Thoracic aorta (tissue), 2 donors: ENCODE measurements at regions not wholly inside any gene's neighbourhood (a gene's known extent, or its start where the extent isn't known, plus 50 kb on each side); places are given as distances from the start of the nearest gene placed in this dataset.
"Not testable (repeated sequence)": the region's sequence is repeated elsewhere in the genome, so short reads cannot be mapped to it uniquely, and the experiment has no call there.

Source experiments
- ATAC-seq: fragments of 150-250 bp; one replicate; pipeline ENCODE4 v1.8.0; 2017; ENCODE audit warnings: low read depth; ENCODE audit not compliant: insufficient number of reproducible peaks, low FRiP score
- DNase-seq: peaks from one replicate; pipeline ENCODE4 v3.0.0-alpha.2; 2020; ENCODE audit warnings: low spot score
- H3K27ac ChIP-seq, 2 donors: fragments of 200-600 bp; sonication (generic); 1 replicate in 1 of 2; 2 replicates in 1 of 2; pipeline ENCODE4 v1.5.1; 2016; ENCODE audit warnings: mild to moderate bottlenecking in 2 of 2, moderate library complexity in 2 of 2
- H3K27me3 ChIP-seq: fragments of 200-600 bp; sonication (generic); replicated peaks from 2 replicates; pipeline ENCODE4 v1.6.0; 2016; ENCODE audit warnings: mild to moderate bottlenecking; ENCODE audit not compliant: insufficient read depth
- H3K36me3 ChIP-seq: fragments of 200-600 bp; sonication (generic); one replicate; pipeline ENCODE4 v1.5.1; 2016
- H3K4me1 ChIP-seq, 2 donors: fragments of 200-600 bp; sonication (generic); 1 replicate in 1 of 2; 2 replicates in 1 of 2; pipeline versions ENCODE4 v1.5.1 to v1.6.0; 2016; ENCODE audit warnings: low read depth in 2 of 2, mild to moderate bottlenecking in 1 of 2; ENCODE audit not compliant: control insufficient read depth in 1 of 2
- H3K4me3 ChIP-seq: fragments of 200-600 bp; sonication (generic); 2 replicates; pipeline ENCODE4 v1.5.1; 2016; ENCODE audit warnings: mild to moderate bottlenecking
- H3K9me3 ChIP-seq: fragments of 200-600 bp; sonication (generic); 2 replicates; pipeline ENCODE4 v1.5.1; 2016
- TF ChIP-seq, protein P1 (sequence below): fragments of 200-600 bp; sonication (generic); IDR thresholded peaks from one replicate; pipeline ENCODE4 v1.5.1; 2019; ENCODE audit warnings: antibody characterized with exemption

GRCh38 chr3:64438812-64439211 is 213.5 kb upstream of the PRICKLE2 start:
- ATAC-seq: no peak
- no peaks in the 10 kb centered on the region for H3K27me3 ChIP-seq
- no peaks in the 10 kb centered on the region for H3K36me3 ChIP-seq

GRCh38 chr3:64438066-64438465 is 212.8 kb upstream of the PRICKLE2 start:
- Histone ChIP-seq H3K36me3 (no peaks in the 10 kb centered on the region), H3K9me3 (no peaks in the 10 kb centered on the region), H3K27ac (no peak overlapping the region), H3K27me3 (no peaks in the 10 kb centered on the region), H3K4me3 (no peak overlapping the region), H3K4me1 (peaks cover 0 to 19% of the 10 kb centered on the region in 2 donors)
- TF ChIP-seq, protein P1, sequence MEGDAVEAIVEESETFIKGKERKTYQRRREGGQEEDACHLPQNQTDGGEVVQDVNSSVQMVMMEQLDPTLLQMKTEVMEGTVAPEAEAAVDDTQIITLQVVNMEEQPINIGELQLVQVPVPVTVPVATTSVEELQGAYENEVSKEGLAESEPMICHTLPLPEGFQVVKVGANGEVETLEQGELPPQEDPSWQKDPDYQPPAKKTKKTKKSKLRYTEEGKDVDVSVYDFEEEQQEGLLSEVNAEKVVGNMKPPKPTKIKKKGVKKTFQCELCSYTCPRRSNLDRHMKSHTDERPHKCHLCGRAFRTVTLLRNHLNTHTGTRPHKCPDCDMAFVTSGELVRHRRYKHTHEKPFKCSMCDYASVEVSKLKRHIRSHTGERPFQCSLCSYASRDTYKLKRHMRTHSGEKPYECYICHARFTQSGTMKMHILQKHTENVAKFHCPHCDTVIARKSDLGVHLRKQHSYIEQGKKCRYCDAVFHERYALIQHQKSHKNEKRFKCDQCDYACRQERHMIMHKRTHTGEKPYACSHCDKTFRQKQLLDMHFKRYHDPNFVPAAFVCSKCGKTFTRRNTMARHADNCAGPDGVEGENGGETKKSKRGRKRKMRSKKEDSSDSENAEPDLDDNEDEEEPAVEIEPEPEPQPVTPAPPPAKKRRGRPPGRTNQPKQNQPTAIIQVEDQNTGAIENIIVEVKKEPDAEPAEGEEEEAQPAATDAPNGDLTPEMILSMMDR: no peak
- ATAC-seq (no peak), DNase-seq (no peak)

More at GRCh38 chr3:64438812-64439211, 213.5 kb upstream of the PRICKLE2 start:
- H3K4me1 ChIP-seq: peaks cover 0 to 21% of the 10 kb centered on the region in 2 donors
- H3K27ac ChIP-seq: no peak overlapping the region
- H3K9me3 ChIP-seq: no peaks in the 10 kb centered on the region
- no peak for DNase-seq
- H3K4me3 ChIP-seq: no peak overlapping the region
- TF ChIP-seq, protein P1: no peak

GRCh38 chr3:64437131-64437530 is 211.9 kb upstream of the PRICKLE2 start:
- Histone ChIP-seq H3K4me3 (no peak overlapping the region), H3K4me1 (peaks cover 0 to 19% of the 10 kb centered on the region in 2 donors), H3K27me3 (no peaks in the 10 kb centered on the region), H3K27ac (no peak overlapping the region), H3K36me3 (no peaks in the 10 kb centered on the region), H3K9me3 (no peaks in the 10 kb centered on the region)
- no peak for DNase-seq
- TF ChIP-seq, protein P1: no peak
- no peak for ATAC-seq

GRCh38 chr3:64435023-64435422 is 209.8 kb upstream of the PRICKLE2 start:
- H3K4me1 ChIP-seq: peaks cover 0 to 14% of the 10 kb centered on the region in 2 donors
- ATAC-seq, H3K27me3 ChIP-seq, DNase-seq, H3K4me3 ChIP-seq, H3K27ac ChIP-seq, H3K36me3 ChIP-seq, H3K9me3 ChIP-seq: not testable (repeated sequence)

DNA sequence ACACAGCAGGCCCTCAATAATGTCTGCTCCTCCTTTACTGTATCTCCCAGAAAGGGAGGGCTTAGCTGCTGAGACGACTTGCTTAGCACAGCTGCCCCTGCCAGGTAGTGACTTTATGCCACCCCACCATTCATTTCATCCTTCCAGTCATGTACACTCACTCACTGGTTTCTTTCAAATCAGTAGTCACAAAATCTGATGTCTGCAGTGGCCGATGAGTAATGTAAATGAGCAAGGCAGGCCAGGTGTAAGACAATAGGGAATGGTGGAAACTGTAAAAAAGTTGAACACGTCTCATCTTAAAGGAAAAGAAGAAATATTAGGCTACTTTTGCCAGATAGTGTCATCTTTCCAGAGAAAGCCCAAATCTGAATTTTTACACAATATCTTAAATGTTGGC is 207.6 kb upstream of the PRICKLE2 start:
- no peak for DNase-seq
- H3K27me3 ChIP-seq: no peaks in the 10 kb centered on the region
- H3K4me3 ChIP-seq: no peak overlapping the region
- no peaks in the 10 kb centered on the region for H3K36me3 ChIP-seq
- no peaks in the 10 kb centered on the region for H3K4me1 ChIP-seq
- no peak for ATAC-seq
- TF ChIP-seq, protein P1: no peak
- H3K9me3 ChIP-seq: no peaks in the 10 kb centered on the region
- H3K27ac ChIP-seq: no peak overlapping the region

DNA sequence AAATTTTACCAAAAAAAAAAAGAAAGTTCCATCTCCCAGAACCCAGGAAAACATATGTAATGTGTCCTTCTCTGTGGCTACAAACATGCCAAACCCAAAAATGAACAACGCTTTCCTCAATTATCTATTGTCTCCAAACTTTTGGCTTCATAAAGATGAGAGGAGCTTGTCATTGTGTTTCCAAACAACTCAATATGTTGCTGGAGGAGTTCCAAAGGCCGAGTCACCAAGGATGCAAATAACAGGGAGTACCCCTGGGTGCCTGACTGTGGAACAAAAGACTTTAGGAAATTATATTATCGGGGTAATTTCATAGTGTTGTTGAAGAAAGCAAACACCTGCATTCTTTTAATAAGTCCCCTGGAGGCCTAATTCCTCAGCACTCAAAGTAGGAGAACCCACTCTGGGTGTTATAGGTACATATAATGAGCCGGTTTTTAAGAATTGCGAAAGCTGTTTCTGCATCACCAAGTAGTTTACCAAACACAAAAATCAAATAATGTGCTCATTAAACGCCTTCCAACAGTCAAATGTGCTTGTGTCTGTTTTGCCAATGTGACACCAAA is 206.3 kb upstream of the PRICKLE2 start:
- DNase-seq: no peak
- H3K4me1 ChIP-seq: no peaks in the 10 kb centered on the region
- H3K27me3 ChIP-seq: no peaks in the 10 kb centered on the region
- no peaks in the 10 kb centered on the region for H3K9me3 ChIP-seq
- H3K27ac ChIP-seq: no peak overlapping the region
- no peaks in the 10 kb centered on the region for H3K36me3 ChIP-seq
- TF ChIP-seq, protein P1: no peak
- no peak for ATAC-seq
- H3K4me3 ChIP-seq: no peak overlapping the region
